ENCODE measurements at regions not wholly inside any gene's neighbourhood (a gene's known extent, or its start where the extent isn't known, plus 50 kb on each side); places are given as distances from the start of the nearest gene placed in this dataset.

- TF ChIP-seq TRIM28 (IDR thresholded peaks at IDR 0.05): no peak
- TF ChIP-seq ATF3 (IDR thresholded peaks at IDR 0.05): no peak
- no peak for TF ChIP-seq ATF3 (CRISPR knock-in tag; conservative IDR thresholded peaks at IDR 0.05)
- TF ChIP-seq NCOA2 (IDR thresholded peaks at IDR 0.05; ENCODE audit: partially characterized antibody in 2 of 2): no peak
- no peak for TF ChIP-seq HNRNPLL (IDR thresholded peaks at IDR 0.05; ENCODE audit: low read depth, low read length, poor library complexity, severe bottlenecking)
- TF ChIP-seq ZNF232 (CRISPR knock-in tag; IDR thresholded peaks at IDR 0.05): no peak
- TF ChIP-seq PHF21A (IDR thresholded peaks at IDR 0.05; ENCODE audit: borderline replicate concordance, low read depth): no peak
- no peak for TF ChIP-seq ZNF695 (CRISPR knock-in tag; IDR thresholded peaks at IDR 0.05)
- TF ChIP-seq BCOR (IDR thresholded peaks at IDR 0.05): no peak
- no peak for TF ChIP-seq AFF4 (CRISPR knock-in tag; IDR thresholded peaks at IDR 0.05)
- TF ChIP-seq CCNT2 (IDR thresholded peaks at IDR 0.05; ENCODE audit: borderline replicate concordance, extremely low read depth, insufficient read length, low read depth, low read length): no peak
- POLR2A ChIA-PET: no interaction called here
- CTCF ChIA-PET (ENCODE audit: low intra/inter-chr PET ratio): interaction anchor here (0.6 kb wide), 1 partner anchor 386 kb away, joined by 5 read pairs; no protein-coding TSS in a partner anchor
- H3K36me3 ChIP-seq (ENCODE audit: control insufficient read depth, insufficient read depth, low read length): no peaks in the 10 kb centered on the region
- no peaks in the 10 kb centered on the region for H4K20me1 ChIP-seq (replicated peaks; ENCODE audit: control insufficient read depth, insufficient read depth, low read length)
- no peak overlapping the region for H3K27ac ChIP-seq (ENCODE audit: extremely low read depth, low read depth, low read length)
- H3K4me1 ChIP-seq (replicated peaks in 1 of 2; ENCODE audit: control insufficient read depth in 2 of 2, insufficient read depth in 2 of 2, low read length in 2 of 2): no peaks in the 10 kb centered on the region
- no peak for ATAC-seq
- no peak for FAIRE-seq
- BruUV-seq (replicated peaks): no TSS peak
- in situ Hi-C loops (cut with MboI): no loop called here
- H3K4me3 ChIP-seq: no peak overlapping the region
- no peak overlapping the region for H2AFZ ChIP-seq (ENCODE audit: low read depth, low read length)
- no peak for DNase-seq (ENCODE audit: extremely low read depth in 1 of 4, low spot score in 3 of 4)
- no peaks in the 10 kb centered on the region; the same call in 1 of the 2 replicates for H3K9me3 ChIP-seq (replicated peaks; ENCODE audit: control insufficient read depth, insufficient read depth, low read depth, low read length)
- H3K4me2 ChIP-seq (ENCODE audit: insufficient read depth, low read length): no peak overlapping the region
- no peaks in the 10 kb centered on the region for H3K79me2 ChIP-seq (ENCODE audit: control insufficient read depth, insufficient read depth, low read length)
- intact Hi-C loops (cut with micrococcal nuclease): no loop called here
- WGBS (ENCODE audit: insufficient coverage, low coverage, missing lambda C conversion rate): 0% methylated on average over 1 of the region's 1 CpG
- no peaks in the 10 kb centered on the region for H3K27me3 ChIP-seq (ENCODE audit: control insufficient read depth in 2 of 2, insufficient read depth in 2 of 2, low read length in 2 of 2)
- H3K9me1 ChIP-seq (ENCODE audit: control insufficient read depth, insufficient read depth, low read length): no peaks in the 10 kb centered on the region
- H3K9ac ChIP-seq (ENCODE audit: insufficient read depth in 1 of 2, low read depth in 2 of 2, low read length in 2 of 2): no peak overlapping the region
Measured at GRCh38 chr15:93917181-93917580, 314.2 kb upstream of the MCTP2 start.

Data from K562 (cell line).